WTC11 (cell line): ENCODE measurements at regions not wholly inside any gene's neighbourhood (a gene's known extent, or its start where the extent isn't known, plus 50 kb on each side); places are given as distances from the start of the nearest gene placed in this dataset.

Source experiments
- ATAC-seq: fragments of 200-7000 bp; cut with Tn5 transposase; 2 replicates; pipeline ENCODE4 v1.10.0; 2021; ENCODE audit warnings: mild to moderate bottlenecking, moderate library complexity
- CTCF ChIA-PET: fragments of 300-600 bp; sonication (Branson Sonifier 250); formaldehyde crosslinking; loops from one replicate; lab custom pipeline; 2021; ENCODE audit warnings: antibody characterized with exemption; lab: Charles Lee
- POLR2A ChIA-PET: fragments of 350-600 bp; sonication (Branson Sonifier 250); formaldehyde crosslinking; loops from one replicate; lab custom pipeline; 2021; ENCODE audit warnings: antibody characterized with exemption; lab: Charles Lee
- DNase-seq: peaks from one replicate; pipeline ENCODE4 v3.0.0; 2021; ENCODE audit warnings: low spot score
- H3K27ac Mint-ChIP-seq: 2 replicates; pipeline ENCODE4 v1.8.0; 2021; ENCODE audit warnings: mixed read lengths
- H3K27me3 Mint-ChIP-seq: 2 replicates; pipeline ENCODE4 v1.8.0; 2021; ENCODE audit warnings: low read depth, mild to moderate bottlenecking, moderate library complexity, mixed read lengths
- H3K36me3 Mint-ChIP-seq: 2 replicates; pipeline ENCODE4 v1.8.0; 2021; ENCODE audit warnings: mixed read lengths
- H3K4me1 Mint-ChIP-seq: 2 replicates; pipeline ENCODE4 v1.8.0; 2022; ENCODE audit warnings: mixed read lengths
- H3K4me3 Mint-ChIP-seq: 2 replicates; pipeline ENCODE4 v1.8.0; 2021; ENCODE audit warnings: mild to moderate bottlenecking, moderate library complexity, mixed read lengths
- H3K9me3 Mint-ChIP-seq: 2 replicates; pipeline ENCODE4 v1.8.0; 2021; ENCODE audit warnings: mixed read lengths
- ARID4B ChIP-seq: sonication (generic); formaldehyde crosslinking; IDR thresholded peaks from 2 replicates; pipeline ENCODE4 v1.8.0; 2023; ENCODE audit warnings: missing genetic modification reagents, mild to moderate bottlenecking, borderline replicate concordance
- CBFB ChIP-seq: sonication (generic); formaldehyde crosslinking; IDR thresholded peaks from 2 replicates; pipeline ENCODE4 v1.8.1; 2022; ENCODE audit warnings: mild to moderate bottlenecking, low read depth, missing genetic modification reagents
- CTCF ChIP-seq: fragments of 200-600 bp; IDR thresholded peaks from 2 replicates; pipeline ENCODE4 v1.8.0; 2022; ENCODE audit warnings: antibody characterized with exemption
- FOXJ3 ChIP-seq: sonication (generic); formaldehyde crosslinking; IDR thresholded peaks from 2 replicates; pipeline ENCODE4 v1.9.0; 2021; ENCODE audit warnings: missing genetic modification reagents, mild to moderate bottlenecking, borderline replicate concordance
- FOXP1 ChIP-seq: sonication (generic); formaldehyde crosslinking; IDR thresholded peaks from 2 replicates; pipeline ENCODE4 v1.8.0; 2022; ENCODE audit warnings: missing genetic modification reagents, mild to moderate bottlenecking, moderate library complexity, borderline replicate concordance
- HMGA2 ChIP-seq: fragments of 250-450 bp; sonication (Bioruptor Pico); IDR thresholded peaks from 2 replicates; pipeline ENCODE4 v1.4.0; 2021; ENCODE audit warnings: mild to moderate bottlenecking, moderate library complexity
- HMGXB4 ChIP-seq: sonication (generic); formaldehyde crosslinking; IDR thresholded peaks from 2 replicates; pipeline ENCODE4 v1.8.1; 2023; ENCODE audit warnings: mild to moderate bottlenecking, moderate library complexity, missing genetic modification reagents
- IRF2 ChIP-seq: sonication (generic); formaldehyde crosslinking; IDR thresholded peaks from 2 replicates; pipeline ENCODE4 v1.8.0; 2022; ENCODE audit warnings: low read depth, missing genetic modification reagents, borderline replicate concordance
- JAZF1 ChIP-seq: fragments of 250-450 bp; sonication (Bioruptor Pico); IDR thresholded peaks from 2 replicates; pipeline ENCODE4 v1.9.0; 2021; ENCODE audit warnings: moderate library complexity, mild to moderate bottlenecking, inconsistent platforms
- MLX ChIP-seq: sonication (generic); formaldehyde crosslinking; IDR thresholded peaks from 2 replicates; pipeline ENCODE4 v1.8.1; 2023; ENCODE audit warnings: mild to moderate bottlenecking, missing genetic modification reagents, moderate library complexity
- TCF7 ChIP-seq: sonication (generic); formaldehyde crosslinking; IDR thresholded peaks from 2 replicates; pipeline ENCODE4 v1.8.0; 2022; ENCODE audit warnings: mild to moderate bottlenecking, low read depth, missing genetic modification reagents, moderate library complexity
- USF2 ChIP-seq: sonication (generic); formaldehyde crosslinking; IDR thresholded peaks from 2 replicates; pipeline ENCODE4 v1.8.1; 2023; ENCODE audit warnings: mild to moderate bottlenecking, missing genetic modification reagents, moderate library complexity
- ZNF121 ChIP-seq: sonication (generic); formaldehyde crosslinking; IDR thresholded peaks from 2 replicates; pipeline ENCODE4 v1.8.0; 2023; ENCODE audit warnings: missing genetic modification reagents
- ZNF232 ChIP-seq: sonication (generic); formaldehyde crosslinking; IDR thresholded peaks from 2 replicates; pipeline ENCODE4 v1.8.0; 2022; ENCODE audit warnings: mild to moderate bottlenecking, missing genetic modification reagents
- ZNF263 ChIP-seq: sonication (generic); formaldehyde crosslinking; IDR thresholded peaks from 2 replicates; pipeline ENCODE4 v1.8.1; 2022; ENCODE audit warnings: low read depth, mild to moderate bottlenecking, moderate library complexity, missing genetic modification reagents
- ZNF425 ChIP-seq: fragments of 250-450 bp; sonication (Bioruptor Pico); conservative IDR thresholded peaks from 2 replicates; pipeline ENCODE4 v1.9.0; 2021; ENCODE audit warnings: mild to moderate bottlenecking
- ZNF512 ChIP-seq: sonication (generic); formaldehyde crosslinking; IDR thresholded peaks from 2 replicates; pipeline ENCODE4 v1.8.1; 2022; ENCODE audit warnings: missing genetic modification reagents, borderline replicate concordance

GRCh38 chr1:204017032-204017431 is 55.9 kb upstream of the SOX13 start:
- H3K4me3 Mint-ChIP-seq = no peak overlapping the region
- CTCF ChIA-PET = no interaction called here
- TF ChIP-seq ZNF263 (CRISPR knock-in tag) (no peak), CTCF (no peak), MLX (CRISPR knock-in tag) (no peak), HMGXB4 (CRISPR knock-in tag) (no peak), ZNF121 (CRISPR knock-in tag) (no peak), FOXP1 (CRISPR knock-in tag) (no peak), IRF2 (CRISPR knock-in tag) (no peak), ZNF512 (CRISPR knock-in tag) (no peak), CBFB (CRISPR knock-in tag) (no peak)
- TF ChIP-seq, all 79 proteins: peak for 0
- Mint-ChIP-seq H3K4me1 (peaks cover 30% of the 10 kb centered on the region), H3K27ac (peak overlapping the region; percentile 19; the same call in 1 of the 2 replicates), H3K27me3 (0 out of 2 replicates have a peak, but pooled peaks cover 6% of the 10 kb centered on the region), H3K9me3 (peaks cover 4% of the 10 kb centered on the region; the same call in 1 of the 2 replicates), H3K36me3 (no peaks in the 10 kb centered on the region)
- ATAC-seq = no peak
- POLR2A ChIA-PET = interaction anchor here (0.7 kb wide), 1 partner anchor 14 kb away, joined by 3 read pairs; no protein-coding TSS in a partner anchor
- DNase-seq = no peak

GRCh38 chr1:204018460-204018859 is 54.5 kb upstream of the SOX13 start:
- CTCF ChIA-PET = interaction anchor here (1.6 kb wide), 2 partner anchors 111 to 147 kb away, joined by 3 to 6 read pairs; no protein-coding TSS in a partner anchor
- peak; percentile 47 for ATAC-seq
- TF ChIP-seq ZNF425 (CRISPR knock-in tag) (no peak), FOXJ3 (CRISPR knock-in tag) (no peak), ZNF512 (CRISPR knock-in tag) (no peak), USF2 (no peak), ZNF232 (no peak), ARID4B (no peak), JAZF1 (CRISPR knock-in tag) (no peak), HMGA2 (no peak), TCF7 (CRISPR knock-in tag) (no peak)

More at GRCh38 chr1:204018460-204018859, 54.5 kb upstream of the SOX13 start:
- Mint-ChIP-seq H3K27me3 (0 out of 2 replicates have a peak, but pooled peaks cover 6% of the 10 kb centered on the region), H3K9me3 (peaks cover 4% of the 10 kb centered on the region; the same call in 1 of the 2 replicates), H3K4me3 (no peak overlapping the region), H3K4me1 (peaks cover 30% of the 10 kb centered on the region), H3K36me3 (no peaks in the 10 kb centered on the region), H3K27ac (no peak overlapping the region)
- POLR2A ChIA-PET = no interaction called here
- no peak for DNase-seq
